HCT116 (cell line): ENCODE measurements at regions not wholly inside any gene's neighbourhood (a gene's known extent, or its start where the extent isn't known, plus 50 kb on each side); places are given as distances from the start of the nearest gene placed in this dataset.
A peak's percentile ranks its signal among the peaks of the same experiment; 100 is the strongest.

Experiments used
- ATAC-seq: fragments of 200-7000 bp; cut with Tn5 transposase; 2 replicates; pipeline ENCODE4 v1.9.1; 2020; ENCODE audit warnings: mild to moderate bottlenecking, moderate library complexity
- BruUV-seq: library from RNA; stranded (reverse); fragments of 400-500 nt; replicated peaks from 2 replicates; lab custom pipeline; 2021; lab: Mats Ljungman, UMichigan
- CTCF ChIA-PET: fragments of 300-600 bp; sonication (Branson Sonifier 250); formaldehyde crosslinking; loops from one replicate; lab custom pipeline; 2021; ENCODE audit warnings: antibody characterized with exemption; lab: Charles Lee
- POLR2A ChIA-PET: fragments of 300-600, 350-600 bp; sonication (Branson Sonifier 250); formaldehyde crosslinking; loops from one replicate; lab custom pipeline; 2021; ENCODE audit warnings: antibody characterized with exemption; lab: Charles Lee
- RAD21 ChIA-PET, 2 experiments: fragments of 300-600 bp; sonication (Branson Sonifier 250); formaldehyde crosslinking; loops; one replicate each; lab custom pipeline; 2023; ENCODE audit warnings: low total read pairs in 2 of 2; ENCODE audit not compliant: uncharacterized antibody in 2 of 2, unreplicated experiment in 2 of 2, low non-redundant PET in 1 of 2; lab: Charles Lee
- DNase-seq: peaks from one replicate; pipeline ENCODE4 v3.0.0-alpha.2; 2010; ENCODE audit warnings: low read depth, low spot score
- H2AFZ ChIP-seq: fragments of 200-600 bp; shearing (Covaris generic), sonication (generic); 2 replicates; pipeline ENCODE4 v1.6.1; 2017; ENCODE audit warnings: low read depth, mixed run types, mixed read lengths, antibody characterized with exemption, low read length; ENCODE audit not compliant: poor library complexity, severe bottlenecking
- H3K27ac ChIP-seq: 2 replicates; pipeline ENCODE4 v1.5.1; 2012; ENCODE audit warnings: low read depth, low read length
- H3K27me3 ChIP-seq: fragments of 200-600 bp; sonication (generic); 2 replicates; pipeline ENCODE4 v1.6.1; 2016; ENCODE audit warnings: mixed run types, low read length, mixed read lengths; ENCODE audit not compliant: insufficient read depth
- H3K36me3 ChIP-seq, 2 experiments: fragments of 200-500 bp in 1 of 2; fragments of 200-600 bp in 1 of 2; sonication (Bioruptor generic) in 1 of 2; sonication (generic) in 1 of 2; 2 replicates each; pipeline versions ENCODE4 v1.5.1 to v1.6.1; 2014 to 2016; ENCODE audit warnings: low read length in 2 of 2, inconsistent platforms in 1 of 2, mixed read lengths in 1 of 2, mixed run types in 1 of 2; ENCODE audit not compliant: insufficient read depth in 2 of 2, control insufficient read depth in 1 of 2
- H3K4me1 ChIP-seq, 2 experiments: fragments of 200-600 bp in 1 of 2; sonication (generic) in 1 of 2; 2 replicates each; pipeline versions ENCODE4 v1.5.1 to v1.6.1; 2012 to 2017; ENCODE audit warnings: low read length in 2 of 2, inconsistent platforms in 1 of 2, mild to moderate bottlenecking in 1 of 2, mixed read lengths in 1 of 2, mixed run types in 1 of 2, moderate library complexity in 1 of 2; ENCODE audit not compliant: insufficient read depth in 2 of 2, control insufficient read depth in 1 of 2
- H3K4me2 ChIP-seq: fragments of 200-600 bp; sonication (generic); 2 replicates; pipeline ENCODE4 v1.6.1; 2017; ENCODE audit warnings: mixed run types, low read length, mixed read lengths
- H3K4me3 ChIP-seq, 2 experiments: fragments of 200-600 bp in 1 of 2; sonication (generic) in 1 of 2; replicated peaks in 1 of 2; 2 replicates each; pipeline ENCODE4 v1.5.1; 2011 to 2016; ENCODE audit warnings: low read length in 2 of 2, control low read depth in 1 of 2, low read depth in 1 of 2, mild to moderate bottlenecking in 1 of 2, mixed read lengths in 1 of 2, mixed run types in 1 of 2
- H3K79me2 ChIP-seq: fragments of 200-600 bp; sonication (generic); 2 replicates; pipeline ENCODE4 v1.6.1; 2017; ENCODE audit warnings: mild to moderate bottlenecking, mixed run types, low read length, moderate library complexity, mixed read lengths; ENCODE audit not compliant: insufficient read depth
- H3K9ac ChIP-seq: fragments of 200-600 bp; sonication (generic); 2 replicates; pipeline ENCODE4 v1.6.1; 2016; ENCODE audit warnings: low read length, mixed read lengths
- H3K9me2 ChIP-seq: fragments of 200-600 bp; sonication (generic), shearing (Covaris generic); 2 replicates; pipeline ENCODE4 v1.6.1; 2017; ENCODE audit warnings: mixed run types, mild to moderate bottlenecking, moderate library complexity; ENCODE audit not compliant: insufficient read depth
- H3K9me3 ChIP-seq, 2 experiments: fragments of 200-500 bp in 1 of 2; fragments of 200-600 bp in 1 of 2; sonication (Bioruptor generic) in 1 of 2; sonication (generic) in 1 of 2; 2 replicates each; pipeline ENCODE4 v1.6.1; 2014 to 2017; ENCODE audit warnings: low read length in 2 of 2, mixed read lengths in 2 of 2, inconsistent platforms in 1 of 2, low read depth in 1 of 2, mild to moderate bottlenecking in 1 of 2, mixed run types in 1 of 2, moderate library complexity in 1 of 2; ENCODE audit not compliant: control insufficient read depth in 1 of 2, insufficient read depth in 1 of 2
- H4K20me1 ChIP-seq: fragments of 200-600 bp; sonication (generic), shearing (Covaris generic); 2 replicates; pipeline ENCODE4 v1.6.1; 2017; ENCODE audit warnings: mixed run types, mild to moderate bottlenecking, moderate library complexity; ENCODE audit not compliant: insufficient read depth
- CBX3 ChIP-seq: IDR thresholded peaks from 2 replicates; pipeline ENCODE4 v1.6.1; 2012; ENCODE audit warnings: low read depth
- ELF1 ChIP-seq: IDR thresholded peaks from 2 replicates; pipeline ENCODE4 v1.6.1; 2012; ENCODE audit warnings: low read depth, borderline replicate concordance
- POLR2AphosphoS5 ChIP-seq: IDR thresholded peaks from 2 replicates; pipeline ENCODE4 v1.6.1; 2011; ENCODE audit warnings: mild to moderate bottlenecking, low read depth, low read length, moderate library complexity
- SRF ChIP-seq: IDR thresholded peaks from 2 replicates; pipeline ENCODE4 v1.6.1; 2012; ENCODE audit warnings: low read depth
- YY1 ChIP-seq: IDR thresholded peaks from 2 replicates; pipeline ENCODE4 v1.6.1; 2011; ENCODE audit warnings: low read length, low read depth, moderate library complexity, mild to moderate bottlenecking; ENCODE audit not compliant: insufficient replicate concordance; ENCODE audit errors: extremely low read depth
- intact Hi-C: fragments of 100-400 bp; cut with micrococcal nuclease; formaldehyde crosslinking; loops from 2 replicates; pipeline ENCODE4 v1.10.0; 2022
- TF ChIP-seq, protein P1 (sequence below), 3 experiments: fragments of 200-600 bp in 1 of 3; sonication (generic) in 1 of 3; IDR thresholded peaks in 2 of 3; conservative IDR thresholded peaks in 1 of 3; 2 replicates each; pipeline ENCODE4 v1.5.1; 2012 to 2017; ENCODE audit warnings: low read depth in 2 of 3, low read length in 2 of 3, antibody characterized with exemption in 1 of 3, borderline replicate concordance in 1 of 3, control low read depth in 1 of 3, mild to moderate bottlenecking in 1 of 3, mixed read lengths in 1 of 3, mixed run types in 1 of 3, moderate library complexity in 1 of 3; ENCODE audit not compliant: insufficient read depth in 1 of 3
- TF ChIP-seq, protein P2 (sequence below): IDR thresholded peaks from 2 replicates; pipeline ENCODE4 v1.6.1; 2012

DNA sequence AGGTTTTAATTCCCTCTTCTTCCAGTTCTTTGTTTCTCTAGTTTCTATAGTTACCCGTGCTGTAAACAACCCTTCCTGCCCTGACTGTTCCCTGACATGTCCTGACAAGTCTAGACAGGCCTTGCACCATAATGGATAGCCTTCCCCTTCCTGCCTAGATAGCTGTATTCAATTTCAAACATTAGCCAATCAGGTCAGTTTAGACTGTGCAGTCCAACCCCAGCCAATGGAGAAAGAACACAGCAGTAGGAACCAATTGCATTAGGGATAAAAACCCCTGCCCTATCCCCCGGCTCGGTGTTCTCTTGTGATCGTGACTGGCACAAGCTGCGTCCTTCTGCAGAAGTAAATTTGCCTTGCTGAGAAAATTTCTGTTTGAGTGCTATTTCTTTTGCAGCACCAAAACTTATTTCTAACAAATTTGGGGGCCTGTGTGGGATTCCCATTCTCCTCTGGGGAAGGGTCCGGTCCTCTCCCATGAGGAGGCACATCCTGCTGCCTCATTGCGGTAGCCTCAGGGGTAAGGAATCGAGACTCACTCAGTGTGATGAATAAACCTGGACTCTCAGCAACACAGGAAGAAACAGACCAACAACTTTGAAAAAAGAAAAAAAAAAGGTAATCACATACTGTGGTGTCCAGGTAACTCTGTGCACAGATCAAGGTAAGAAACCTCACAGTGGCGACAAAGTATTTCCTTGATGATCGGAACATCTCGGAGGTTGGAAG is 248.7 kb upstream of the ECI2 start:
- CTCF ChIA-PET: no interaction called here
- peak; percentile 82 for TF ChIP-seq CBX3
- no peak for TF ChIP-seq POLR2AphosphoS5
- TF ChIP-seq, protein P1, sequence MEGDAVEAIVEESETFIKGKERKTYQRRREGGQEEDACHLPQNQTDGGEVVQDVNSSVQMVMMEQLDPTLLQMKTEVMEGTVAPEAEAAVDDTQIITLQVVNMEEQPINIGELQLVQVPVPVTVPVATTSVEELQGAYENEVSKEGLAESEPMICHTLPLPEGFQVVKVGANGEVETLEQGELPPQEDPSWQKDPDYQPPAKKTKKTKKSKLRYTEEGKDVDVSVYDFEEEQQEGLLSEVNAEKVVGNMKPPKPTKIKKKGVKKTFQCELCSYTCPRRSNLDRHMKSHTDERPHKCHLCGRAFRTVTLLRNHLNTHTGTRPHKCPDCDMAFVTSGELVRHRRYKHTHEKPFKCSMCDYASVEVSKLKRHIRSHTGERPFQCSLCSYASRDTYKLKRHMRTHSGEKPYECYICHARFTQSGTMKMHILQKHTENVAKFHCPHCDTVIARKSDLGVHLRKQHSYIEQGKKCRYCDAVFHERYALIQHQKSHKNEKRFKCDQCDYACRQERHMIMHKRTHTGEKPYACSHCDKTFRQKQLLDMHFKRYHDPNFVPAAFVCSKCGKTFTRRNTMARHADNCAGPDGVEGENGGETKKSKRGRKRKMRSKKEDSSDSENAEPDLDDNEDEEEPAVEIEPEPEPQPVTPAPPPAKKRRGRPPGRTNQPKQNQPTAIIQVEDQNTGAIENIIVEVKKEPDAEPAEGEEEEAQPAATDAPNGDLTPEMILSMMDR (IDR thresholded peaks at IDR 0.05 in 2 of 3, conservative IDR thresholded peaks at IDR 0.05 in 1 of 3; ENCODE audit: borderline replicate concordance in 1 of 3, insufficient read depth in 1 of 3, low read depth in 2 of 3, low read length in 2 of 3): no peak
- TF ChIP-seq, protein P2, sequence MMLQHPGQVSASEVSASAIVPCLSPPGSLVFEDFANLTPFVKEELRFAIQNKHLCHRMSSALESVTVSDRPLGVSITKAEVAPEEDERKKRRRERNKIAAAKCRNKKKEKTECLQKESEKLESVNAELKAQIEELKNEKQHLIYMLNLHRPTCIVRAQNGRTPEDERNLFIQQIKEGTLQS: no peak
- TF ChIP-seq YY1: no peak
- TF ChIP-seq SRF: no peak
- TF ChIP-seq ELF1: no peak
- ATAC-seq (no peak), DNase-seq (no peak)
- Histone ChIP-seq H3K27me3 (no peaks in the 10 kb centered on the region), H3K79me2 (no peaks in the 10 kb centered on the region), H2AFZ (no peak overlapping the region), H3K4me2 (no peak overlapping the region), H3K4me1 (peaks cover 0 to 5% of the 10 kb centered on the region in 2 experiments; a peak in 1 of 4 replicates), H3K36me3 (no peaks in the 10 kb centered on the region), H3K9me2 (no peaks in the 10 kb centered on the region), H3K9ac (no peak overlapping the region), H3K4me3 (no peak overlapping the region), H3K27ac (no peak overlapping the region), H3K9me3 (peaks cover 5 to 19% of the 10 kb centered on the region in 2 experiments; a peak in 2 of 4 replicates), H4K20me1 (no peaks in the 10 kb centered on the region)
- POLR2A ChIA-PET: no interaction called here
- no TSS peak for BruUV-seq
- RAD21 ChIA-PET: no interaction called here
- intact Hi-C loops: no loop called here
